Muscle layer of duodenum (tissue), 2 donors: ENCODE measurements at regions not wholly inside any gene's neighbourhood (a gene's known extent, or its start where the extent isn't known, plus 50 kb on each side); places are given as distances from the start of the nearest gene placed in this dataset.
"Not testable (repeated sequence)": the region's sequence is repeated elsewhere in the genome, so short reads cannot be mapped to it uniquely, and the experiment has no call there.

Experiments
- H3K27ac ChIP-seq: one replicate; pipeline ENCODE4 v1.7.0; 2013; ENCODE audit warnings: mild to moderate bottlenecking, low read length
- H3K27me3 ChIP-seq: one replicate; pipeline ENCODE4 v1.7.0; 2013; ENCODE audit warnings: low read depth, mild to moderate bottlenecking, control low read depth, low read length
- H3K36me3 ChIP-seq, 2 donors: one replicate each; pipeline ENCODE4 v1.7.0; 2013; ENCODE audit warnings: low read length in 2 of 2, control low read depth in 1 of 2, mild to moderate bottlenecking in 1 of 2; ENCODE audit not compliant: insufficient read depth in 2 of 2, control insufficient read depth in 1 of 2
- H3K4me1 ChIP-seq, 2 donors: one replicate each; pipeline ENCODE4 v1.7.0; 2013; ENCODE audit warnings: low read length in 2 of 2, mild to moderate bottlenecking in 2 of 2, control low read depth in 1 of 2, moderate library complexity in 1 of 2; ENCODE audit not compliant: insufficient read depth in 2 of 2, control insufficient read depth in 1 of 2
- H3K4me3 ChIP-seq, 2 donors: one replicate each; pipeline ENCODE4 v1.7.0; 2013; ENCODE audit warnings: low read length in 2 of 2, low read depth in 1 of 2, mild to moderate bottlenecking in 1 of 2
- H3K9me3 ChIP-seq, 2 donors: one replicate each; pipeline ENCODE4 v1.7.0; 2013; ENCODE audit warnings: low read length in 2 of 2, control low read depth in 1 of 2, mild to moderate bottlenecking in 1 of 2; ENCODE audit not compliant: control insufficient read depth in 1 of 2
- donor health status: healthy.

DNA sequence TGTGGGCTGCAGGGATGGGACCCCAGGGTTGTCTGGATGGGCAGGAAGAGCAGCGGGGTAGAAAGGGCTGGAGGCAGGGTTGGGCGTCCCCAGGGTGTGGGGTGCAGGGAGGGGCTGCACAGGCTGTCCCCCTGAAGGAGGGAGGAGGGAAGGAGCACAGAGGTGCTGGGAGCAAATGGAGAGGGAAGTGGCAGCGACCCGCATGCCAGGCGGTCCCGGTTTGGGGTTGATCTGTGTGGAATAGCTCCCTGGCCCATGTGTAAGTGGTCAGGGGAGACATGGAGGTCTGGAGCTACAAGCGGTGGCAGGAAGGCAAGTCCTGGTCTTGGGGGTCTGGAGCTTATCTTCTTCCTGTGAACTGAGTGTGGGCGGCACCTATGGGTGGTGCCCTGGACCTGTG lies 532.0 kb downstream of the GOLGA6L6 start:
- not testable (repeated sequence) for H3K27ac ChIP-seq

DNA sequence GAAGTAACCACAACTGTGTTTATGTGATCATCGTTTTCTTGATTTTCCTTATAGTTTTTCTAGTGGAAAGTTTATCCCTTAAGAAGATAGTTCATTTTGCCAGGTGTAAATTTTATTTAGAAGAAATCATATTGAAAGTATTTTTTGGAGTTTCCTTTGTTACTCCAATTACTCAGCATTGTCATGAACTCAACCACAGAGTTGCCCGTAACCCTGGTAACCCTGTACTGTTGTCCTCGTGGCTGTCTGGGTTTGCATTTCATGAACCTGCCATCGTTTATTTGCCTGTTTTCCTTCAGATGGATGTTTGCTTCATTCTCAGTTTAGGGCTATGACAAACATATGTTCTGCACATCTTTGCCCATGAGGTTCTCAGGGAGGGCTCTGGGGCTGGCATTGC lies 534.3 kb downstream of the GOLGA6L6 start:
- not testable (repeated sequence) for H3K27ac ChIP-seq, H3K27me3 ChIP-seq, H3K4me3 ChIP-seq, H3K4me1 ChIP-seq, H3K36me3 ChIP-seq, H3K9me3 ChIP-seq

More for the DNA sequence above, 532.0 kb downstream of the GOLGA6L6 start:
- H3K27me3 ChIP-seq, H3K36me3 ChIP-seq, H3K4me1 ChIP-seq, H3K9me3 ChIP-seq, H3K4me3 ChIP-seq: not testable (repeated sequence)

DNA sequence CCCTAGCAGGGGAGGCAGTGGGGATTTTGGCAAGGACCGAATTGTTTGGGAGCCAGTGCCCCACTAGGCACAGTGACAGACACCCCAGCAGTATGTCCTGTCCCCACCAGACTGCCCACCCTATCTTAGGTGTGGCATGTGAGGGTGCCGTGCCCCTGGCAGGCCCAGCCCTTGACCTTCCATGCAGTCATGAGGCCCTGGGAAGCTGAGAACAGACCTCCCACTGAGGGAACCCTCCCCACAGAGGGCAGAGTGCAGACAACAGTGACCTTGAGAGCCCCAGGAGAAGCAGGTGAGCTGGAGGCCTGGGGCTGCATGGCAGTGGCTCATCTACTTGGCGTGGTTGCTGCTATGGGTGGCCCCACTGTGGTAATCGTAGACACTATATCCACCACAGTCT lies 538.1 kb downstream of the GOLGA6L6 start:
- H3K4me3 ChIP-seq, H3K27ac ChIP-seq, H3K4me1 ChIP-seq, H3K36me3 ChIP-seq, H3K27me3 ChIP-seq, H3K9me3 ChIP-seq: not testable (repeated sequence)

DNA sequence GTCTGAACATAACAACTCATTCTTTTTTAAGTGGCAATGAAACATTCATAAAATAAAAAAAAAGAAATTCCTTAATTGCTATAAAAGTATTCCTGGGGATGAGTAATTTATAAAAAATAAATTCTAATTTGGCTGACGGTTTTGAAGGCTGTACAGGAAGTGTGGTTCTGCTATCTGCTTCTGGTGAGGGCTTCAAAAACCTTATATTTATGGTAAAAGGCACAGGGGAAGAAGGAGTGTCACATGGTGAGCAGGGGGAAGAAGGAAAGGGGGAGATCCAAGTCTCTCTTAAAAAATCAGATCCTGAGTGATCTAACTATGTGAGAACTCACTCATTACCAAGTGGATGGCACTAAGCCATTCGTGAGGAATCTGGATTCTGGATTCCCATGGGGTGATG lies 539.0 kb downstream of the GOLGA6L6 start:
- H3K27me3 ChIP-seq, H3K27ac ChIP-seq, H3K4me1 ChIP-seq, H3K9me3 ChIP-seq, H3K4me3 ChIP-seq, H3K36me3 ChIP-seq: not testable (repeated sequence)

DNA sequence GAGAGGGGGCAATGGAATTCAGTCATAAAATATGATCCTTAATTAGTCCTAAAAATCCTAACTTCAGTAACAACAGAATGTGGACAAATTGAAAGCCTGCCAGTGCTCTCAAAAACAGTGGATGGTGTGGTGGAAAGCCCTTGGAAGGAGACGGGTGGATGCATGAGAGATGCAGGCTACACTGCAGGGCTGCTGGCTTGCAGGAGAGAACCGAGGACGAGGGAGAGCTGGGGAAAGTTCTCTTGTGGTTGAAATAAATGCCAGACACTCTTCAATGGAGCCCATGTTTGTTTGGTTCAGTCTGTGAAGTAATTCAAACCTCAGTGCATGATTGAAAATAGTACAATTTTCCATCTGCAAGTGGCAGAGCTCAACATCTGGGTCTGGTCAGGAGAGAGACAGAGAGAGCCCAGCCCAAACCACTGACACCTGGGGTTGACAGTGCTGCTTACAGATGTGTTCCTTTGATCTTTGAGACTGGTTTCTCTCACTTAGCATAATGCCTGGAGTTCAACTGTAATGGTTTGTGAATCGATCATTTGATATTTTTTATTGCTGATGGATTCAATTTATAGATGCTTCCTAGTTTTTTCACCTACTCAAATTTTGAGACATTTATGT lies 544.9 kb downstream of the GOLGA6L6 start:
- not testable (repeated sequence) for H3K27me3 ChIP-seq, H3K36me3 ChIP-seq, H3K4me1 ChIP-seq, H3K4me3 ChIP-seq, H3K9me3 ChIP-seq, H3K27ac ChIP-seq

DNA sequence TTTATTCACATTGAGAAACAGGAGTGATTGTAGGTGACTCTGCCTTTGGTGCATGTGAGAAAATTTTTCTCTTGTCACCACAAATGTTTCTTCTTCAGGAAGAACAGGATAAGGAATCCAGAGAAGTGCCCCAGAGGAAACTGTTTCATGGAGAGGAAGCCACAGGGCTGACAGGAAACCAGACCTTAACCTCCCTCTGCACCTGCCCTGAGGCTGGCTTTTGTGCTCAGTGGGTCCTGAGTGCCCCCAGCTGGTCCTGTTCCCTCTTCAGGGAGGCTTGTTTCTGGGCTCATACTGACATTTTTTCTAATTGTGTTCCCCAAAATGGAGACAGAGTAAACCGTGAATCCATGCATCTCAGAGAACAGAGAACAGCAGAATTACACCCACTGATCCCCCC lies 546.3 kb downstream of the GOLGA6L6 start:
- H3K9me3 ChIP-seq, H3K36me3 ChIP-seq, H3K4me3 ChIP-seq, H3K27ac ChIP-seq, H3K27me3 ChIP-seq, H3K4me1 ChIP-seq: not testable (repeated sequence)

DNA sequence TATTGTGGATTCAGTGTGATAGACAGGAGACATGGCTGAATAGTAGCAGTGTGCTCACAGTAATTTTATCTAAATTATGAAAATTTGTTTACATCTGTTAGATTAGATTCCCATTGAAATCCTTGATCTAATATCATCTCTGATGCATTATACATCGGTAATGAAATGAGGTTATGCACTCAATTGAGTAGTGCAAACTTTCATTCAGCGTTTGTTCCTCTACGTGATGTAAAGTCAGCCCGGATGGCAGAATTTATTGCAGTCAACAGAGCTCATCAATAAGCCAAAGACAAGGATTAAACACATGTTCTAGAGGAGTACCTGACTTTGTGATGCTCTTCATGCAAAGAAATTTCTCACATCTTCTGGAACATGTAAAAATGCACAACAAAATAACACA lies 549.2 kb downstream of the GOLGA6L6 start:
- H3K36me3 ChIP-seq = no peaks in the 10 kb centered on the region
- H3K27me3 ChIP-seq = no peaks in the 10 kb centered on the region
- no peaks in the 10 kb centered on the region for H3K4me1 ChIP-seq
- H3K4me3 ChIP-seq = no peak overlapping the region
- H3K9me3 ChIP-seq = no peaks in the 10 kb centered on the region
- H3K27ac ChIP-seq = no peak overlapping the region

DNA sequence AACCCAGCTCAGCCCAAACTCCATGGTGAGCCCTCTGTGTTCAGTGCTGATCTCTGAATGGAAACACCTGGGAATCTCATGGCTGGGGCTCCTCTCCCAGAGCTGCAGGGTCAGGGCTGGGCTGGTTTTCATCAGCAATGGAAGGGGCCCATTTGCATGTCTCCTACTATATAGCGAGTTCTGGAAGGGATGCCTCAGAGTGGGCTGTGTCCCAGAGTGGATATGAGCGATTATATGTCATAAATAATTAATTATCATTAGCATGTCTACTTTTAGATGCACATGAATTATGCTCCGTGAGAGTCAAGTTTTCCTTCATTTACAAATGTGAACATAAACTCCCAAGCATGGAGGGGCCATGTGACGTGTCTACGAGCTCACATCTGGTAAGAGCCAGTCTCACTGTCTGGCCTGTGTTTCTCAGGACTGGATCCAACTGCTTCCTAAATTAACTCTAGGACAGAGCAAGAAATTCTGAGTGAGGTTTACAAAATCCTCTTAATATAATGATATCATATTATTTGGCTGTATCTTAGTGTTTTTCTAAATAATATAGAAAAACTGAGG lies 553.4 kb downstream of the GOLGA6L6 start:
- Histone ChIP-seq H3K4me3 (no peak overlapping the region), H3K36me3 (no peaks in the 10 kb centered on the region), H3K4me1 (no peaks in the 10 kb centered on the region), H3K9me3 (no peaks in the 10 kb centered on the region), H3K27ac (no peak overlapping the region), H3K27me3 (no peaks in the 10 kb centered on the region)

DNA sequence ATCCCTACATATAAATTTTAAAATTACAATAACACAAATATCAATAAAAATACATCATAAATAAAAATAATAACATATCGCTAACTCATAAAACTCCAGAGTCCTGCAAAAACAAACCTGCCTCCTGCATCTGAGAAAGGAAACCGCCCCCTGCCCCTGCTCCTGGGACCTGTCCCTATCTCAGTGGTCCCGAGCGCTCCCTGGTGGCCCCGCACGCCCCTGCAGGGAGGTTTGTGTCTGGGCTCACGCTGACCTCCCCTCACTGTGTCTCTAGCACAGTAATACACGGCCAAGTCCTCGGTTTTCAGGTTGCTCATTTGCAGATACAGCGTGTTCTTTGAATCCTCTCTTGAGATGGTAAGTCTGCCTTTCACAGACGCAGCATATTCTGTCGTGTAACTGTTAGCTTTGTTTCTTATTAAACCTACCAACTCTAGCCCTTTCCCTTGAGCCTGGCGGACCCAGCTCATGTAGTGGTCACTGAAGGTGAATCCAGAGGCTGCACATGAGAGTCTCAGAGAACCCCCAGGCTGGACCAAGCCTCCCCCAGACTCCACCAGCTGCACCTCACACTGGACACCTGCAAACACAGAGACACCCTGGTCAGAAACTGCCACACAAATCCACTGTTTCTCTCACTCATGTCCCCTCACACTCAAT lies 554.1 kb downstream of the GOLGA6L6 start:
- Histone ChIP-seq H3K9me3 (no peaks in the 10 kb centered on the region), H3K4me1 (no peaks in the 10 kb centered on the region), H3K27me3 (no peaks in the 10 kb centered on the region), H3K27ac (no peak overlapping the region), H3K36me3 (no peaks in the 10 kb centered on the region), H3K4me3 (no peak overlapping the region)

DNA sequence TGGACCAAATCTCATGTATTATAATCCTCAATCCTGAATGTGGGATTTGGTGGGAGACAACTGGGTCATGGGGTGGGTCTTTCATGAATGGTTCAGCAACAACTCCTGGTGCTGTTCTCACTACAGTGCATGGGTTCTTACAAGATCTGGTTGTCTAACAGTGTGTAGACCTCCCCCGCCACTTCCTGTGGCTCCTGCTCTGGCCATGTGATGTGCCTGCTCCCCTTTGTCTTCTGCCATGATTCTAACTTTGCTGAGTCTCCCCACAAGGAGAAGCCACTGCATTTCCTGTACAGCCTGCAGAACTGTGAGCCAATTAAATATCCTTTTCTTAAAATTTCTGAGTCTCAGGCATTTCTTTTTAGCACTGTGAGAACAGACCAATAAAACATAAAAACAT lies 557.5 kb downstream of the GOLGA6L6 start:
- Histone ChIP-seq H3K4me1 (no peaks in the 10 kb centered on the region), H3K27ac (no peak overlapping the region), H3K27me3 (no peaks in the 10 kb centered on the region), H3K9me3 (no peaks in the 10 kb centered on the region), H3K36me3 (no peaks in the 10 kb centered on the region), H3K4me3 (no peak overlapping the region)

DNA sequence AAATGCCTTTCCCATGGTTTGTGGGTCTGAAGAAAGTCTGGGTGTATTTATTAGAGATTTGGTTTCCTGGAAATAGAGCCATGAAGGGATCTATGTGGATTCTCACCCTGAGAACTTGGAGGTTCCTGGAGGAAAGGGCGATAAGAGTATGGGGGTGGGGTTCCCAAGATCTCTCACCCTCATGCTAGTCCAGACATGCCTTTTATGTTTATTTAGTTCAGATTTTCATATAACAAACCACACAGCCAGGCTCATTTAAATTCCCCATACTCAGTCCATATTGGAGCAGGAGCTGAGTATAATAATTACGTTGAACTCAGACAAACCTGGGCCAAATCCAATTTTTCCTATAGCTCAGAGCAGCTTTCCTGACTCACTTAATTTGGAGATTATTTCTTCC lies 566.6 kb downstream of the GOLGA6L6 start:
- Histone ChIP-seq H3K27ac (no peak overlapping the region), H3K4me1 (no peaks in the 10 kb centered on the region), H3K36me3 (no peaks in the 10 kb centered on the region), H3K27me3 (no peaks in the 10 kb centered on the region), H3K9me3 (no peaks in the 10 kb centered on the region), H3K4me3 (no peak overlapping the region)

DNA sequence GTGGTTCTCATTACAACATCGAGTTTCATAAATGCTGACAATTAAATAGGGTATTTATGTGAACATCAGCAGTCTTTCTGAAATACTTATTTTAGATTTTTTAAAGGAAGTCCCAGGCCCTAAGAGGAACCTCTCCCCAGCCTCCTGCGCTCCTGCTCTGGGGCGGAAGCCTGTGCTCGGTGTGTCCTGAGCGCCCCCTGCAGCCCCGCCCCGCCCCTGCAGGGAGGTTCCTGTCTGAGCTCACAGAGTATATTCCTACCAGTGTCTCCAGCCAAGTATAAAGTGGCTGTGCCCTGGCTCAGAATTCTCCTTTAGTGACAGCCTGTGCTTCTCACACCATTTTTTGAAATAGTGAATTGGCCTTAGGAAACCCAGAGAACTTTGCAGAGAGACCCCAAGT lies 567.9 kb downstream of the GOLGA6L6 start:
- no peaks in the 10 kb centered on the region for H3K9me3 ChIP-seq
- no peaks in the 10 kb centered on the region for H3K36me3 ChIP-seq
- no peak overlapping the region for H3K4me3 ChIP-seq
- no peak overlapping the region for H3K27ac ChIP-seq
- no peaks in the 10 kb centered on the region for H3K27me3 ChIP-seq
- no peaks in the 10 kb centered on the region for H3K4me1 ChIP-seq
